ENCODE measurements at regions not wholly inside any gene's neighbourhood (a gene's known extent, or its start where the extent isn't known, plus 50 kb on each side); places are given as distances from the start of the nearest gene placed in this dataset.
A peak's percentile ranks its signal among the peaks of the same experiment; 100 is the strongest.
"Not testable (repeated sequence)": the region's sequence is repeated elsewhere in the genome, so short reads cannot be mapped to it uniquely, and the experiment has no call there.

DNA sequence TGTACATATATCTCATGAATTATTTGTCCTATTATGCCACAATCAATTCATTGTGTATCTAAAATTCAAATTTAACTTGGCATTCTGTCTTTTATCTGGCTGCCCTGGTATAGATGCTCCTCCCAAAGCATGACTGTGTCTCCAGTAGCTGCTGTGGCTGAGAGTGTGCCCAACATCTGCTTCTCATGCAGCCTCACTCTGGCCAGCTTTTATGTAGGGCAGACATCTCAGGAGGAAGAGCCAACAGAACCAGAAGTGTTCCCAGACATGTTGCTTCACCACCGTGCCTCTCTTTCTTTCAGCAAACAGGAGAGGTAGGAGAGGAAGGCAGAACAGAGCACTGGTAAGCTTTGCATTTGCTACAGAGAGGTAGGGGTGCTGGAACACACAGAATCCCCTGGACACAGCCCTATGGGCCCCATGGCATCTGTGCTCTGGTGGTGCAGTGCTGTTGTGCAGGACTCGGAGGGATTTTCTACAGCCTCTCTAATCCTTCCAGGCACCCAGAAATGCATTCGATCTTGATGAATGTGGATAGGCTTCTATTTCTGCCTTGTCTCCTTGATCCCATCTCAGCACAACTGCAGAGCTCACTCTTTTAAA, 637.1 kb downstream of the UTRN start:
- no peak overlapping the region for H3K9ac ChIP-seq (ENCODE audit: low read depth in 2 of 2, low read length in 2 of 2)
- H3K27ac ChIP-seq, result no peak overlapping the region
- TF ChIP-seq, protein P1, sequence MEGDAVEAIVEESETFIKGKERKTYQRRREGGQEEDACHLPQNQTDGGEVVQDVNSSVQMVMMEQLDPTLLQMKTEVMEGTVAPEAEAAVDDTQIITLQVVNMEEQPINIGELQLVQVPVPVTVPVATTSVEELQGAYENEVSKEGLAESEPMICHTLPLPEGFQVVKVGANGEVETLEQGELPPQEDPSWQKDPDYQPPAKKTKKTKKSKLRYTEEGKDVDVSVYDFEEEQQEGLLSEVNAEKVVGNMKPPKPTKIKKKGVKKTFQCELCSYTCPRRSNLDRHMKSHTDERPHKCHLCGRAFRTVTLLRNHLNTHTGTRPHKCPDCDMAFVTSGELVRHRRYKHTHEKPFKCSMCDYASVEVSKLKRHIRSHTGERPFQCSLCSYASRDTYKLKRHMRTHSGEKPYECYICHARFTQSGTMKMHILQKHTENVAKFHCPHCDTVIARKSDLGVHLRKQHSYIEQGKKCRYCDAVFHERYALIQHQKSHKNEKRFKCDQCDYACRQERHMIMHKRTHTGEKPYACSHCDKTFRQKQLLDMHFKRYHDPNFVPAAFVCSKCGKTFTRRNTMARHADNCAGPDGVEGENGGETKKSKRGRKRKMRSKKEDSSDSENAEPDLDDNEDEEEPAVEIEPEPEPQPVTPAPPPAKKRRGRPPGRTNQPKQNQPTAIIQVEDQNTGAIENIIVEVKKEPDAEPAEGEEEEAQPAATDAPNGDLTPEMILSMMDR (IDR thresholded peaks at IDR 0.05), result no peak
- no peaks in the 10 kb centered on the region for H3K27me3 ChIP-seq
- H3K9me3 ChIP-seq, result no peaks in the 10 kb centered on the region
- intact Hi-C loops (cut with DNase I), result no loop called here
- no peaks in the 10 kb centered on the region for H3K36me3 ChIP-seq
- no peak overlapping the region for H3K4me3 ChIP-seq
- peaks cover 6% of the 10 kb centered on the region for H3K4me1 ChIP-seq
- no peak for DNase-seq

DNA sequence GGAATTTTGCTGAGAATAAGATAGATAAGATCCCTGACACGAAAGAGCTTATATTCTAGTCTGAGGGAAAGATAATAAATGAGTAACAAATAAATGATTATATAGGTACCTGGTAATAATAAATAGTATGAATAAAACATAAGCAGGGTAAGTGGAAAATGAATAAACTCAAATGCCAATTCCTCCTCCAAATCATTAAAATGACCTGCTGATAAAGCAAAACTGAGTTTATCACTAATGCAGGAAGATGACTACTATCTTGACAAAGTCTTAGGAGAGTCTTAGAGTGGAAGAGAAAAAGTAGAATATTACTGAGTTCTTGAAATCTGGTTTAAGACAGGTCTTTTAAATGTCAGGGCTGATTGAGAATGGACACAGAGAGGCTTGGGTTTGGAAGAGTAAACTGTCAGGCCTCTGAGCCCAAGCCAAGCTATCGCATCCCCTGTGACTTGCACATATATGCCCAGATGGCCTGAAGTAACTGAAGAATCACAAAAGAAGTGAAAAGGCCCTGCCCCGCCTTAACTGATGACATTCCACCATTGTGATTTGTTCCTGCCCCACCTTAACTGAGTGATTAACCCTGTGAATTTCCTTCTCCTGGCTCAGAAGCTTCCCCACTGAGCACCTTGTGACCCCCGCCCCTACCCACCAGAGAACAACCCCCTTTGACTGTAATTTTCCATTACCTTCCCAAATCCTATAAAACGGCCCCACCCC, 637.8 kb downstream of the UTRN start:
- DNase-seq; intact Hi-C loops (cut with DNase I); H3K27me3 ChIP-seq; H3K27ac ChIP-seq; H3K9me3 ChIP-seq; H3K9ac ChIP-seq (ENCODE audit: low read depth in 2 of 2, low read length in 2 of 2); H3K36me3 ChIP-seq; H3K4me3 ChIP-seq; H3K4me1 ChIP-seq: not testable (repeated sequence)

DNA sequence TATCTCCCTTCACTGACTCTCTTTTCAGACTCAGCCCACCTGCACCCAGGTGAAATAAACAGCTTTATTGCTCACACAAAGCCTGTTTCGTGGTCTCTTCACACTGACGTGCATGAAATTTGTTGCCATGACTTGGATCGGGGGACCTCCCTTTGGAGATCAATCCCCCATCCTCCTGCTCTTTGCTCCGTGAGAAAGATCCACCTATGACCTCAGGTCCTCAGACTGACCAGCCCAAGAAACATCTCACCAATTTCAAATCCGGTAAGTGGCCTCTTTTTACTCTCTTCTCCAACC, 638.3 kb downstream of the UTRN start:
- H3K9me3 ChIP-seq; intact Hi-C loops (cut with DNase I); H3K36me3 ChIP-seq; H3K4me1 ChIP-seq; H3K27me3 ChIP-seq; H3K4me3 ChIP-seq; H3K27ac ChIP-seq; DNase-seq; H3K9ac ChIP-seq (ENCODE audit: low read depth in 2 of 2, low read length in 2 of 2): not testable (repeated sequence)

DNA sequence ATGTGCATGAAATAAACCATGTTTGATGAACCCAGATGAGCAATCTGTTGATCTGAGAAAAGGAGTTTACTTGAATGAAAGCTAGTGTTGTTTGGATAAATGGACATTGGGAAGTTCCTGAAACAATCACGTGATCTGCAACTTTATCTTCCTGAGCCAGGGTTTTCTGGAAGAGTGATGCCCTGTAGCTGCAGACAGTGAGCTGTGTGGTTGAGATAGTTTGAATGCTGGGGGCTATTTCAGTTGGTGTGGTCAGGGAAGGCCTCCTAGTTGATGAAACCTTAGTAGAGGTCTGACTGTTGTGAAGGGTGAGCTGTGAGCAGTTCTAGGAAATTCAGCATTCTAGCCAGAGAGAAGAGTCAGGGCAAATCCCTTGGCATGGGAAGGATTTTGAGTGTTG, 643.7 kb downstream of the UTRN start:
- H3K27me3 ChIP-seq, result no peaks in the 10 kb centered on the region
- H3K4me1 ChIP-seq, result no peaks in the 10 kb centered on the region
- H3K9me3 ChIP-seq, result no peaks in the 10 kb centered on the region
- no peak for DNase-seq
- TF ChIP-seq, protein P1 (IDR thresholded peaks at IDR 0.05), result no peak
- H3K9ac ChIP-seq (ENCODE audit: low read depth in 2 of 2, low read length in 2 of 2), result no peak overlapping the region
- H3K4me3 ChIP-seq, result no peak overlapping the region
- intact Hi-C loops (cut with DNase I), result no loop called here
- no peak overlapping the region for H3K27ac ChIP-seq
- H3K36me3 ChIP-seq, result no peaks in the 10 kb centered on the region

DNA sequence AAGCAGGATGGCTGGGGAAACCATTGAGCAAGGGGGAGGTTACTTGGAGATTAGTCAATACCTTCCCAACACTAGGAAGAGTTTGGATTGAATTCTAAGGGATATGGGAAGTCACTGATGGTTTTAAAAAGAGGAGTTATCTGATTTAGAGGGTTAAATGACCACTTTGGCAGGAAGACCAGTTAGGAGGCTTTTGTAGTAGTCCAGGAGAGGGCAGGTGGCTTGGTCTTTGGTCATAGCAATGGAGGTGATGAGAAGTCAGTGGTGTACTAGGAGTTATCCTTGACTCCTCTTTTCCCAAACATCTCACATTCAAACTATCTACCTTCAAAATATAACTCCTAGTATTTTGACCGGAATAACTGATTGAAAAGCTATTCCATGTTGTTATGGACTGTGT, 644.1 kb downstream of the UTRN start:
- DNase-seq, result no peak
- no peaks in the 10 kb centered on the region for H3K9me3 ChIP-seq
- H3K4me1 ChIP-seq, result no peaks in the 10 kb centered on the region
- H3K27me3 ChIP-seq, result no peaks in the 10 kb centered on the region
- no peak overlapping the region for H3K27ac ChIP-seq
- no peaks in the 10 kb centered on the region for H3K36me3 ChIP-seq
- no peak overlapping the region for H3K9ac ChIP-seq (ENCODE audit: low read depth in 2 of 2, low read length in 2 of 2)
- intact Hi-C loops (cut with DNase I), result no loop called here
- no peak overlapping the region for H3K4me3 ChIP-seq
- TF ChIP-seq, protein P1 (IDR thresholded peaks at IDR 0.05), result no peak

DNA sequence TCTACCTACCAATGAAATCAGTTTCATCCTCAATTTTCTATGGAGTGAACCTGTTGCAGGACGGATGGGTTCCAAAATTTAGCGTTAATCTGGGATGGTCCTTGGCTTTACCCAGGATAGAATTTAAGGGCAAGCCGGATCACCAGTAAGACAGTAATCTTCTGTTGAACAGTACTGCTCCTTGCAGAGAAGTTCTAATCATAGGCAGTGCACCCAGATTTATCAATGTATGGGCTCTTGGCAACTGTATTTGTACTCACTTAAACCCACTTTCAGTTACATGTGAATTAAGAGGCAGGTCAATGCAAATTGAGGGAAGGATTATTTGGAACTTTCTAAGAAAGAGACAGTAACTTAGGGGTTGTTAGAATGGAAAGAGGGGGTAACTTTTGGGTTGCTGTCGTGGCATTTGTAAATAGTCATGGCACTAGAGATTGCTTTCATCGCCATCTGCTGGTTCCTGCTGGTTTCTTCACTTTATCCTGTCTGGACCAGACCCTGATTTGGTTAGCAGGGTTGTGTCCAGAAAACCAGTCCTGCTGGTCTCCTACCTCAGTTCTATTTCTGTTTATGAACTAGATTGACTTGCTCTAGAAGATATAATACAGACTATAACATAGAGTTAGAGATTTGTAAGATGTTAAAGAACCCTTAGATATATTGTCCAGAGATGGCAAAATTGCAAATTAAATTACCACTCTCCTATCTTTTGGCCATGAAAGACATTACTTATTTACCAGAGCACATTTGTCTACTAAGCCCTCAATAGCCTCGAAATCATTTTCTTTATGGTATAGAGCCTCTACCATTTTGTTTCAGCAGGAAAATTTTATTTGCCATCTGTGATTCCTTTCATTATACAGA, 646.3 kb downstream of the UTRN start:
- TF ChIP-seq, protein P1 (IDR thresholded peaks at IDR 0.05), result no peak
- Histone ChIP-seq H3K9me3 (no peaks in the 10 kb centered on the region), H3K36me3 (no peaks in the 10 kb centered on the region), H3K27ac (no peak overlapping the region), H3K4me3 (no peak overlapping the region), H3K4me1 (no peaks in the 10 kb centered on the region), H3K27me3 (no peaks in the 10 kb centered on the region), H3K9ac (ENCODE audit: low read depth in 2 of 2, low read length in 2 of 2) (no peak overlapping the region)
- intact Hi-C loops (cut with DNase I), result loop anchor here (5.0 kb wide), 2 partner anchors 284 to 349 kb away; no protein-coding TSS in a partner anchor
- DNase-seq, result peak; percentile 52
